ENCODE measurements at regions not wholly inside any gene's neighbourhood (a gene's known extent, or its start where the extent isn't known, plus 50 kb on each side); places are given as distances from the start of the nearest gene placed in this dataset.

DNA sequence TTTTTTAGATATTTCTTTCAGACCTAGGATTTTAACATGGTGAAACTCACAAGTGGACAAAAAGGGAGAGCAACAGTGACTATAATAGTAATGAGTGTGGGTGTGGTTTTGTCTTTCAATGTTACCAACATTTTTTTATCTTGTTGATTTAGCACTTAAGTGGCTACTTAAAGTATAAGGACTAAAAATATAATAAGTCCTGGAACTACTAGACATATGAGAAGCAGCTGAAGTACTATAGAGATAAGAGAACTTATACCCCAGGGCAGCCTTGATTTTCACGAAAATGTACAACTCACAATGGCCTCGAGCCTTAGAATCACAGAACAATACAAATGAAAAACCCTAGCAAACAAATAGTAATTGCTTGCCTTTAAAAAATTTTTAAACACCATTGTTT is 1151.8 kb downstream of the TYW1 start:
- no peak overlapping the region for H3K27ac ChIP-seq
- no peaks in the 10 kb centered on the region for H3K4me1 ChIP-seq
- no peaks in the 10 kb centered on the region for H3K36me3 ChIP-seq
- no peaks in the 10 kb centered on the region for H3K27me3 ChIP-seq
- 72% methylated on average over 2 of the region's 2 CpGs for WGBS
- no peak overlapping the region for H3K4me3 ChIP-seq
- TF ChIP-seq POLR2A (IDR thresholded peaks at IDR 0.05) (no peak), POLR2AphosphoS5 (IDR thresholded peaks at IDR 0.05) (no peak), EP300 (IDR thresholded peaks at IDR 0.05) (no peak)
- TF ChIP-seq, protein P1, sequence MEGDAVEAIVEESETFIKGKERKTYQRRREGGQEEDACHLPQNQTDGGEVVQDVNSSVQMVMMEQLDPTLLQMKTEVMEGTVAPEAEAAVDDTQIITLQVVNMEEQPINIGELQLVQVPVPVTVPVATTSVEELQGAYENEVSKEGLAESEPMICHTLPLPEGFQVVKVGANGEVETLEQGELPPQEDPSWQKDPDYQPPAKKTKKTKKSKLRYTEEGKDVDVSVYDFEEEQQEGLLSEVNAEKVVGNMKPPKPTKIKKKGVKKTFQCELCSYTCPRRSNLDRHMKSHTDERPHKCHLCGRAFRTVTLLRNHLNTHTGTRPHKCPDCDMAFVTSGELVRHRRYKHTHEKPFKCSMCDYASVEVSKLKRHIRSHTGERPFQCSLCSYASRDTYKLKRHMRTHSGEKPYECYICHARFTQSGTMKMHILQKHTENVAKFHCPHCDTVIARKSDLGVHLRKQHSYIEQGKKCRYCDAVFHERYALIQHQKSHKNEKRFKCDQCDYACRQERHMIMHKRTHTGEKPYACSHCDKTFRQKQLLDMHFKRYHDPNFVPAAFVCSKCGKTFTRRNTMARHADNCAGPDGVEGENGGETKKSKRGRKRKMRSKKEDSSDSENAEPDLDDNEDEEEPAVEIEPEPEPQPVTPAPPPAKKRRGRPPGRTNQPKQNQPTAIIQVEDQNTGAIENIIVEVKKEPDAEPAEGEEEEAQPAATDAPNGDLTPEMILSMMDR (IDR thresholded peaks at IDR 0.05) = no peak
- DNase-seq (ENCODE audit: low spot score in 2 of 2) = no peak
- peaks cover 3% of the 10 kb centered on the region for H3K9me3 ChIP-seq

DNA sequence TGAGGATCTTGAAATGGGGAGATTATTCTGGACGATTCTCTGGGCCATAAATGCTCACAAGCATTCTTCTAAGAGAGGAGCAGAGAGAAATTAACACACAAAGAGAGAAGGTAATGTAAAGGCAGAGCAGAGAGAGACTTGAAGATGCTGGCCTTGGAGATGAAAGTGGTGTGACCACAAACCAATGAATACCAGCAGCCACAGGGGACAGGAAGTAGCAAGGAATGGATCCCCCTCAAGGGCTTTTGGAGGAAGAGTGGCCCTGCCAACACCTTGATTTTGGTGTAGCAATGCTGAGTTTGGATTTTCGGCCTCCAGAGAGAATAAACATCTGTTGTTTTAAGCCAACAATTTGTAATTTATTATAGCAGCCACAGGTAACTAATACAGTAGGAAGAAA is 1155.6 kb downstream of the TYW1 start:
- TF ChIP-seq, protein P1 (IDR thresholded peaks at IDR 0.05) = no peak
- no peak for TF ChIP-seq EP300 (IDR thresholded peaks at IDR 0.05)
- no peak for TF ChIP-seq POLR2AphosphoS5 (IDR thresholded peaks at IDR 0.05)
- no peak for TF ChIP-seq POLR2A (IDR thresholded peaks at IDR 0.05)

DNA sequence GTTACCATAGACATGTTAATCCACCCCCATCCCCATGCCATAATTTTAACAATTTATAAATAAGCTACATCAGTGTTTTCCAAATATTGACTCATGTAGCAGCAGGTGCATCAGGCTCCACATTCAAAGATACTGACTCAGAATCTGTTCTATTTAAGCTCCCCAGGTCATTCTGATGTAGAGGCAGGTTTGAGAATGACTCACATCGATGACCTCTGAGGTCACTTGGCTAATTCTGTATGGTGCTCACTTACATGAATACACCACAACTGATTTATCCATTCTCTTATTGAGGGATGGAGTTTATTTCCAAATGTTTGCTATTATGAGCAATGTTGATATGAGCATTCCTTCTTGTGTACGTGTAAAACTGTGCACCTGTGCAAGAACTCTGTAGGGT is 1159.0 kb downstream of the TYW1 start:
- WGBS = 89% methylated on average over 2 of the region's 2 CpGs
- no peak for DNase-seq (ENCODE audit: low spot score in 2 of 2)
- no peak overlapping the region for H3K4me3 ChIP-seq
- H3K4me1 ChIP-seq = no peaks in the 10 kb centered on the region
- no peak overlapping the region for H3K27ac ChIP-seq
- TF ChIP-seq POLR2AphosphoS5 (IDR thresholded peaks at IDR 0.05) = no peak
- TF ChIP-seq EP300 (IDR thresholded peaks at IDR 0.05) = no peak
- TF ChIP-seq, protein P1 (IDR thresholded peaks at IDR 0.05) = no peak
- H3K27me3 ChIP-seq = no peaks in the 10 kb centered on the region
- H3K9me3 ChIP-seq = no peaks in the 10 kb centered on the region
- H3K36me3 ChIP-seq = no peaks in the 10 kb centered on the region

More for the DNA sequence above, 1155.6 kb downstream of the TYW1 start:
- H3K4me1 ChIP-seq = no peaks in the 10 kb centered on the region
- H3K4me3 ChIP-seq = no peak overlapping the region
- no peaks in the 10 kb centered on the region for H3K9me3 ChIP-seq
- H3K36me3 ChIP-seq = no peaks in the 10 kb centered on the region
- DNase-seq (ENCODE audit: low spot score in 2 of 2) = no peak
- no peak overlapping the region for H3K27ac ChIP-seq
- H3K27me3 ChIP-seq = no peaks in the 10 kb centered on the region
- WGBS = 84% methylated on average over 2 of the region's 2 CpGs

DNA sequence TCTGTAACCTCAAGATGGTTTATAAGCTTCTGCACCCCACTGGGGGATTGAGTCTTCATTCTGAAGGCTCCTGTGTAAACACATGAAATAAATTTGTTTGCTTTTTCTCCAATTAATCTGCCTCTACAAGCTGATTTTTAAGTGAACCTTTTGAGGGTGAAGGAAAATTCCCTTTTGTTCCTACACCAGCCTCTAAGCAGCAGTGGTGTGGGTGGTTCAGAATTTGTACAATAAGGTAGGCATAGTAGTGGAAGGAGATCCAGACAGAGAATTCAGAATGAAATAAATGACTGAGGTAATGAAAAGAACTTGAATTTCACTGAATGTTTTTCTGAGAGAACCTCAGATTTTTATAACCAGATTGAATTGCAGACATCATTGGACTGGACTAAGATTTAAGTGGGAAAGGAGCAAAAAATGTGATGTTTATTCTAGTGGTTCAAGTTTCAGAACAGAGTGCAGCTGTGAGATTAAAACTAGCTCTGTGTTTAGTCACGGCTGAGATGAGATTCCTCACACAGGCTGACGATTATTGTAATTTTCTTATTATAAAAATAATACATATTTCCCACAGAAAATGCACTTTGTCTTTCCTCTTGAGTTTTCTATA is 1162.2 kb downstream of the TYW1 start:
- Histone ChIP-seq H3K27me3 (no peaks in the 10 kb centered on the region), H3K9me3 (no peaks in the 10 kb centered on the region), H3K4me3 (no peak overlapping the region), H3K4me1 (no peaks in the 10 kb centered on the region), H3K27ac (no peak overlapping the region), H3K36me3 (no peaks in the 10 kb centered on the region)
- WGBS = 47% methylated on average over 2 of the region's 2 CpGs
- TF ChIP-seq EP300 (IDR thresholded peaks at IDR 0.05) (no peak), POLR2A (IDR thresholded peaks at IDR 0.05) (no peak), POLR2AphosphoS5 (IDR thresholded peaks at IDR 0.05) (no peak)
- TF ChIP-seq, protein P1 (IDR thresholded peaks at IDR 0.05) = no peak
- DNase-seq (ENCODE audit: low spot score in 2 of 2) = no peak

DNA sequence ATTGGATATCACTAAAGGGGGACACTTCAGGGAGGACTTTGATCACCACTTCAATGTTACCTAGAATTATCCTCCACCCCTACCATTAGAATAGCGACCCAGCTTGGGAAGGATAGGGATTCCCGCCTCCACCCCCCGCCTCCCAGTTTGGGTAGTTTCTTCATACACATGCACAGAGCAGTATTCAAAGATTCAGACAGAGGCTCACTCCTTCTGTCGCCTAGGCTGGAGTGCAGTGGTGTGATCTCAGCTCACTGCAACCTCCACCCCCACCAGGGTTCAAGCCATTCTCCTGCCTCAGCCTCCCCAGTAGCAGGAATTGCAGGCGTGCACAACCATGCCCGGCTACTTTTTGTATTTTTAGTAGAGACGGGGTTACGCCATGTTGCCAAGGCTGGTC is 1166.1 kb downstream of the TYW1 start:
- H3K36me3 ChIP-seq = no peaks in the 10 kb centered on the region
- no peak overlapping the region for H3K4me3 ChIP-seq
- 88% methylated on average over 8 of the region's 8 CpGs for WGBS
- H3K27me3 ChIP-seq = no peaks in the 10 kb centered on the region
- no peak for DNase-seq (ENCODE audit: low spot score in 2 of 2)
- no peaks in the 10 kb centered on the region for H3K9me3 ChIP-seq
- no peak overlapping the region for H3K27ac ChIP-seq
- no peak for TF ChIP-seq POLR2A (IDR thresholded peaks at IDR 0.05)
- TF ChIP-seq EP300 (IDR thresholded peaks at IDR 0.05) = no peak
- TF ChIP-seq, protein P1 (IDR thresholded peaks at IDR 0.05) = no peak
- TF ChIP-seq POLR2AphosphoS5 (IDR thresholded peaks at IDR 0.05) = no peak
- H3K4me1 ChIP-seq = no peaks in the 10 kb centered on the region
